ENCODE measurements at regions not wholly inside any gene's neighbourhood (a gene's known extent, or its start where the extent isn't known, plus 50 kb on each side); places are given as distances from the start of the nearest gene placed in this dataset.
"Not testable (repeated sequence)": the region's sequence is repeated elsewhere in the genome, so short reads cannot be mapped to it uniquely, and the experiment has no call there.

DNA sequence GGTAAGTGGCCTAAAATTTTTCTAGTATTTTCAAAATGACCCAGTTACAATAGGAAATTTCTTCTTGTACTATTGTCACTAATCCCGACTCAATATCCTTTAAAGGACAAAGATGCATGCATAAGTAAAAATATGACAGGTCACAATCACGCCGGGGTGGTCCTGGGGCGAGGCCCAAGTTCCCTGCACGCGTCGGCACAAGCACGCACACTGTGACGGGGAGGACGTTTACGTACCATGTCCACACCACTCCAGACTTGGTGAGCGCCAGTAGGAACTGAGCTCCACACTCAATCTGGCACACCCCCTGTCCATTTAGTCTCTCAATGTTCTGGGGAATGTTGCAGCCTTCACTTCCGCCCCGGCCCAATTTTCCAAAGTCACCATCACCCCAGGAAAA is 128.7 kb downstream of the GOLGA6L22 start:
- not testable (repeated sequence) for TF ChIP-seq EP300, CTCF (IDR thresholded peaks at IDR 0.05)

Data from stomach (tissue), 4 donors.